Mammary epithelial cell (primary cell): ENCODE measurements at regions not wholly inside any gene's neighbourhood (a gene's known extent, or its start where the extent isn't known, plus 50 kb on each side); places are given as distances from the start of the nearest gene placed in this dataset.

Source experiments
- EZH2 ChIP-seq: IDR thresholded peaks from 2 replicates; pipeline ENCODE4 v1.6.1; 2012; ENCODE audit warnings: low read length, inconsistent platforms, borderline replicate concordance
- TF ChIP-seq, protein P1 (sequence below), 2 donors: IDR thresholded peaks in 1 of 2; conservative IDR thresholded peaks in 1 of 2; 2 replicates each; pipeline ENCODE4 v1.5.1; 2011 to 2012; ENCODE audit warnings: inconsistent platforms in 2 of 2, low read length in 2 of 2, mild to moderate bottlenecking in 2 of 2, control low read depth in 1 of 2, low read depth in 1 of 2; ENCODE audit not compliant: insufficient read depth in 1 of 2; ENCODE audit errors: extremely low read depth in 1 of 2

- TF ChIP-seq, protein P1, sequence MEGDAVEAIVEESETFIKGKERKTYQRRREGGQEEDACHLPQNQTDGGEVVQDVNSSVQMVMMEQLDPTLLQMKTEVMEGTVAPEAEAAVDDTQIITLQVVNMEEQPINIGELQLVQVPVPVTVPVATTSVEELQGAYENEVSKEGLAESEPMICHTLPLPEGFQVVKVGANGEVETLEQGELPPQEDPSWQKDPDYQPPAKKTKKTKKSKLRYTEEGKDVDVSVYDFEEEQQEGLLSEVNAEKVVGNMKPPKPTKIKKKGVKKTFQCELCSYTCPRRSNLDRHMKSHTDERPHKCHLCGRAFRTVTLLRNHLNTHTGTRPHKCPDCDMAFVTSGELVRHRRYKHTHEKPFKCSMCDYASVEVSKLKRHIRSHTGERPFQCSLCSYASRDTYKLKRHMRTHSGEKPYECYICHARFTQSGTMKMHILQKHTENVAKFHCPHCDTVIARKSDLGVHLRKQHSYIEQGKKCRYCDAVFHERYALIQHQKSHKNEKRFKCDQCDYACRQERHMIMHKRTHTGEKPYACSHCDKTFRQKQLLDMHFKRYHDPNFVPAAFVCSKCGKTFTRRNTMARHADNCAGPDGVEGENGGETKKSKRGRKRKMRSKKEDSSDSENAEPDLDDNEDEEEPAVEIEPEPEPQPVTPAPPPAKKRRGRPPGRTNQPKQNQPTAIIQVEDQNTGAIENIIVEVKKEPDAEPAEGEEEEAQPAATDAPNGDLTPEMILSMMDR (conservative IDR thresholded peaks at IDR 0.05 in 1 of 2, IDR thresholded peaks at IDR 0.05 in 1 of 2; ENCODE audit: extremely low read depth in 1 of 2, insufficient read depth in 1 of 2, low read depth in 1 of 2, low read length in 2 of 2) = no peak
- no peak for TF ChIP-seq EZH2
Measured at GRCh38 chr1:162926906-162927305, 65.9 kb upstream of the CCDC190 start.
